H54 (cell line): ENCODE measurements at regions not wholly inside any gene's neighbourhood (a gene's known extent, or its start where the extent isn't known, plus 50 kb on each side); places are given as distances from the start of the nearest gene placed in this dataset.
"Not testable (repeated sequence)": the region's sequence is repeated elsewhere in the genome, so short reads cannot be mapped to it uniquely, and the experiment has no call there.

Experiments used
- DNase-seq: peaks from one replicate; pipeline ENCODE4 v3.0.0; 2011; ENCODE audit warnings: low spot score, mixed read lengths; ENCODE audit not compliant: insufficient read length
- FAIRE-seq: peaks from 3 replicates; lab custom pipeline; 2011; peaks lifted over from hg19 to GRCh38; lab: Jason Lieb, UNC
- POLR2A ChIP-seq: IDR thresholded peaks from 2 replicates; pipeline ENCODE4 v1.6.1; 2011; ENCODE audit warnings: low read depth, mild to moderate bottlenecking, low read length

DNA sequence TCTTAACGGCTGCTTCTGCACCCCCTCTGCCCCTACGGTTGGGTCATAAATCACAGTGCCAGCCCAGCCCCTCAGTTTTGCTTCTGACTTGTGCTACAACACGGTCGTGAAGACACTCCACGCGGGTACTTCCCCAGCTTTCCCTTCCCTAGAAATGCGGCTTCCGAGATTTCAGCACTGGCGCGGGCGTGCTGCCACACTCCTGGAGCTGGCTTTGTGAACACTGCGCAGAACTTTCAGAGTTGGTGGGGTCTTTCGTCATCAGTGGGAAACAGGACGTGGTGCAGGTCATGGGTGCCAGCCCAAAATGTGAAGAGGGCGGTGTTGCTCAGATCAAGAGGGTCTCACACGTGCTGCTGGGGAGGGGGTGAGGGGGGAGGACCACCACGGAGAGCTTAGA is 733.0 kb upstream of the SALL3 start:
- FAIRE-seq (no peak), DNase-seq (no peak)
- TF ChIP-seq POLR2A = no peak

DNA sequence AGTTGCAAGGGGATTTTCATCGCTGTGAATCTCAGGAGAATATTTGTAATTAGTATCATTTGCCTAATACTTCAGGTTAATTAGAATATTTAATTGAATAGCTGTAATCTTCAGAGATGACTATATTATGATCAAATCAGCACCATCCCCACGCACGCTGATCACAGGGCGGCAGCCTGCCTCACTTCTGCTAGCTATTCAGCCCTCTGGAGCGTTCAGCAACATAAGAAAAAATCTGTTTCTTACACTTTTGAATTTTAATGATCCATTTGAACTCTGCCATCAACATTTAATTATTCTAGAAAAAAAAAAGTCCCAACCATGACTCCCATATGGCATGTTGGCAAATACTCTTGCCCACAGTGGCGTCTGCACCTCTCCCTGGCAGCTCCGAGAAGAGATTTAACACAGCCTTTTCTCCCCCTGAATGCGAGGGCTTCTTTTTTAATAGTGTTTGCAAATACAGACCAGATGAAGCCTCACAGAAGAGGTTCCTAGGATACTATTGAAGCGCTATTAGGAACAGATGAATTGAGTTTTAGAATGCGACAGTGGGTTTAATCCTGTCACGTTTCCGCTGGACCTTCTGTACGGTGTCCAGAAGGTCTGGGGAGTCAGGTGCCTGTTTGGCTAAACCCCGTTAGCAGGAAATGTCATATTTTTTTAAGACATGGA is 731.9 kb upstream of the SALL3 start:
- DNase-seq (no peak), FAIRE-seq (no peak)
- no peak for TF ChIP-seq POLR2A

DNA sequence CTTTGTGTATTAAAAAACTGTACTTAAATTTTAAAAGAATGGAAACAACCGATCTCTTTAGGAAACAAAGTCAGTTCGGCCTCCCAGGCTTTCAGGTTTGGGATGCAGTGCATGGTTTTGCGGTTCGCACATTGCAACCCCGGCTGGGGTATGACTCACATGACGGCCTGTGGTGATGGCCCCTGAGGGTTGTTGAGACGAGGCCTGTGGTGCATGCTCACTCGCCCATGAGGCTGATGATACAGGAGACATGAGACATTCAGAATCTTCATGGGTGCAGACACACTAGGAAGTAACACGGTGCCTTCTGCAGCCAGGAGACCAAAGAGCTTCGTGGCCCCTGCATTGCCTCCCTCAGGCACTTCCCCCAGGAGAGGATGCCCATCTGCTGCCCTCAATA is 724.6 kb upstream of the SALL3 start:
- FAIRE-seq = no peak
- DNase-seq = no peak
- no peak for TF ChIP-seq POLR2A

DNA sequence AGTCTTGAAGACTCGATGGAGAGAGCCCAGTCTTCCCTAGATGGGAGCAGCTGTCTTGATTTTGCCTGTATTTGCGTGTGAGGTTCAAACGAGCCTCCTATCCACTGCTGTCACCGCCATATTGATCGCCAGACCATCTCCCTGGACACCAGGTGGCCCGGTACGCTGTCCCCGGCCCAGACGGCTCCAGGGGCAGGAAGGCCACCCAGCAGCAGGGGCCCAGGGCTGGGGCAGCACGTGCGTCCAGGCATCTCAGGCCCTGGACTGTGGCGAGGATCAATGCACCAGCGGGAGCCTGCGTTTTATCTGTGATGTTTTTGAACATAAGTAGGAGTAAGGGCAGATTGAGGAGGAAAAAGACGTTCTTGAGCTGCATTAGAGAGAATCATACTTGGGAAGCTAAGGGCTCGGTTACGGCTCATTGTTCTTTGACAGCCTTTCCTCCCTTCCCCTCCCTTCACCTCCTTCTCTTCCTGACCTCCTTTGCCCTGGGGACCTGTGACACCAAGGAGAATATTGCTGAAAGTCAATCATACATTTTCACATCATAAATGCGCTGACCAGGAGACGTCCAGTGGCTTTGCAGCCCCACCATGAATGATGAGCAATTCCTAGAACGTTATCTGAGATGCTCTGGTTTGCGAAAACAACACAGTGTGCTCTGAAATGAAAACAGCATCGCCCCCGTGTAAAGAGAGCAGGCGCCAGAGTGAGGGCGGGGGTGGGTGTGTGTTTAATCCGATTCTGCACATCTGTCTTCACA is 711.2 kb upstream of the SALL3 start:
- TF ChIP-seq POLR2A = no peak
- FAIRE-seq = no peak
- no peak for DNase-seq

DNA sequence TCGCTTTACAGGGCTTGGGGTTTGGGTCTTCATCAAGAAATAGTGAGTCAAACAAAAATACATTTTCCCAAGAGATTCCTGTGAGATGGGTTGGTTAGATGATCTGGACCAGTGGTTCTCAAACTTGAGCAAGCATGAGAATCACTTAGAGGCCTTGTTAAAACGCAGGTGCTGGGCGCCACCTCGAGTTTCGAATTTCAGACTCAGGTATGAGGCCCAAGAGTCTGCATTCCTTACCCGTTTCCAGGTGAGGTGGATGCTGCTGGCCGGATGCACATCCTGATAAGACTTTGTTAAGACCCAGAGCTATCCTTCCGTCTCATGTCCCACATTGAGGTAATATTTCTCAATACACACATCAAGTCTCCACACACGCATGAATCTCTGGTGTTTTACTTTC is 707.8 kb upstream of the SALL3 start:
- DNase-seq = no peak
- no peak for FAIRE-seq
- TF ChIP-seq POLR2A = no peak

DNA sequence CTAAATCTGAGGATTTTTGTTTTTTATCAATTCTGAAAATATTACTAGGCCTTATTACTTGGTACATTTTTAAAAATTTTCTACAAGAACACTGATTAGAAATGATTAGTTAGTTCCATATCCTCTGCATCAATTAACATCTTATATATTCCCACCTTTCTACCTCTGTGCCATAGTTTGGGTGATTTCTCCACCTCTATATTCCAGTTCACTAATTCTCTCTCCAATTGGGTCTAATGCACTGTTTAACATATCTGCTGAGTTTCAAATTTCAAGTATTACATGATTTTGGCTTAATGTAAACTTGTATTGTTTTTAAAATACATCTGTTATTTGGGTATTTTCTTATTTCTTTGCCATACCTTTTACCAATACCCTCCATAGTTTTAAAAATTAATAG is 705.7 kb upstream of the SALL3 start:
- DNase-seq = no peak
- TF ChIP-seq POLR2A = no peak
- FAIRE-seq = no peak

DNA sequence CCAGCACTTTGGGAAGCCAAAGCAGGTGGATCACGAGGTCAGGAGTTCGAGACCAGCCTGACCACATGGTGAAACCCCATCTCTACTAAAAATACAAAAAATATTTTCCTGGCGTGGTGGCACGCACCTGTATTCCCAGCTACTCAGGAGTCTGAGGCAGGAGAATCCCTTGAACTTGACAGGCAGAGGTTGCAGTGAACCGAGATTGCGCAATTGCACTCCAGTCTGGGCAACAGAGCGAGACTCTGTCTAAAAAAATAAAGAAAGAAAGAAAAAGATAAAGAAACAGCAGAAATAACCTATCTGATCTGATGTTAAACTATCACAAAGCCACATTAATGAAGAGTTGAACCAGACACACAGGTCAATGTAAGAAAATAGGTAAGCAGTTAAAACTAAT is 696.2 kb upstream of the SALL3 start:
- not testable (repeated sequence) for DNase-seq, FAIRE-seq

DNA sequence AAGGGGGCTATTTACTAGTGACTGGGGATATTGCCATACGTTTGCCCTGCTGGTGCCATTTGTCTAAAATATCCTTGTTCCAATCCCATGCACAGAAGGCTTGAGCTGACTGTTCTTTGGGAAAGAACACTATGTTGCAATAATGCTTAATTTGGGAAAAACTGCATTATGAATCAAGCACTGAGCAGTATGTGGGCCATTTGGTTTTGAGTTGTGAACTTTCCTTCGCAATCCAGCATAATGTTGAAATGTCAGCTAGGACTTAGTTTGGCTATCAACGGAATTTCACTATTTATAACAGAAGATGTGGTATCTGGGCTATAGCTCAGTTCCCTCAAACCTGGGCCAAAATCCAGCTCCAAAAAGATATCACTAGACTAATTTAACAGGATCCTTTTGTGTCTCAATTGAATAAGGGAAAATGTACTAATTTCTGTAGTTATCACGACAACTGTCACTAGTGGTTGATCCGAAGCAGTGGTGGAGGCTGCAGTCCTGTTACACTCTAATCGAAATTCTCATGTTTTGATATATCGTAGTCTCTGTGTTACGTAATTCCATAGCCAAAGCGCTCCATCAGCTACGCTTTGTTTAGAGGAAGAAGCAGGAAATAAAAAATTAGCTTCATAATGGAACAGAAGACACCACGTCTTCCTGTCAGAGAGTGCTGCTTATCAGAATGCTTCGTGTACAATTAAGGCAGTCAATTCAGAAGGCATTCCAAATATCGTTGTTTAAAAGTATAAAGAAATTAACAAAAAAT is 686.8 kb upstream of the SALL3 start:
- FAIRE-seq (no peak), DNase-seq (no peak)
- TF ChIP-seq POLR2A = no peak

DNA sequence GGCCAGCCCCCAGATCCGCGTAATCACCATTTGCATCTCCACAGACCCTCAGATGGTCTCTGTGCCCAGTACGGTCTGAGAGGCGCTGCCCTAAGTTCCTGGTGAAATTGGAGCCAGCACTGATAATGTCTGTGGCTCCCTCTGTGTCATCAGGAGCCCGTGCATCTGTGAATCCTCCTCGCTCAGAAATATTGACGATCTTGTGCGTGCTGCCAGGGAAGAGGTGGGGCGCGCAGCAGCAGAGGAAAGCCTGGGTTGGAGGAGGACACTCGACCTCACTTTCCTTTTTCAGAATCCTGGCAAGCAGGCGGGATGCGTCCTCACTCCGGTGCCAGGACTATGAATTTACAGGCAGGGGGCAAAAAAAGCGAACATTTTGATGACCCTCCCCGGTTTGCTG is 686.1 kb upstream of the SALL3 start:
- no peak for DNase-seq
- no peak for FAIRE-seq
- no peak for TF ChIP-seq POLR2A

DNA sequence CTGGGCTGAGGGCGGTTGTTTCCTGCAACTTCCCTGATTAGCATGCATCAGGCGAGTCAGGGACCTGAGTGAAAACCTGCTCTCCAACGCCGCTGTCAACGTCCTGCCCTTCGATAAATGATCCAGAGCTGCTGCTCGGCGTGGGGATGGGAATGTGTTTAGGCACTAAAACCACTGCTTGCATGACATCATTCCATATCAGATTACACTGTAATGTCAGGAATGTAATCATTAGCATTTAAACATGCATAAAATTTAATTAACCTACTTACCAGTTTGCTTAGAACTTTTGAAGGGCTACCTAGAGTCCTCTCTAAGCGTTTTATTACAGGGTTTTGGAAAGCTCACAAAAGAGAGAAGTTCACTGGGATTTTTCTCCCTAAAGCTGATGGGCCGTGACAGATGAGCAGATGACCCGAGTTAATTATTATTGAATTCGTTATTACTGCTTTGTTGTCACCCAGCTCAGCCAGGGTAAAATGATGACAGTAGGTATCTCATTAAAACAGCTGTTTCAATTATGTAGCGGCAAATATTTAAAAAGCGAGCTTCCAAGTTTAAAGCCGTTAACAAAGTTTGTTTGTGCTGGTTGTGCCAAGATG is 685.6 kb upstream of the SALL3 start:
- TF ChIP-seq POLR2A = no peak
- DNase-seq (no peak), FAIRE-seq (no peak)

DNA sequence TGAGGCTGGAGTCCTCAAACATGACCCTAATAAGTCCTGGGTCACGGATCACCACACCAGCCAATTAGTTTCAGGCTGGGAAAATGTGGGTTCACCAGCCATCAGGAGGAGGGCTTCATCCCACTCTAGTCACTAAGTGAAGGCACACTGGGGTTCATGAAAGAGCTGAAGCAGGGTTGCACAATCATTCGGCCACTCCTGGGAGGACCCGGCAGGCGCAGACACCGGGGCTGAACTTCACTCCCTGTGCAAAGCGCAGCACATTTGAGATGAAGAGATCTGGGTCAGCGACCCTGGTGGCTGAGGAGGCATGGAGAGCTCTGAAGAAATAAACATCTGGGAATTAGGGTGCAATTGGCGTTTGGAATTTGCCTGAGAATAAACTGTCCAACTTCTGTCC is 684.4 kb upstream of the SALL3 start:
- no peak for TF ChIP-seq POLR2A
- FAIRE-seq = no peak
- DNase-seq = no peak

DNA sequence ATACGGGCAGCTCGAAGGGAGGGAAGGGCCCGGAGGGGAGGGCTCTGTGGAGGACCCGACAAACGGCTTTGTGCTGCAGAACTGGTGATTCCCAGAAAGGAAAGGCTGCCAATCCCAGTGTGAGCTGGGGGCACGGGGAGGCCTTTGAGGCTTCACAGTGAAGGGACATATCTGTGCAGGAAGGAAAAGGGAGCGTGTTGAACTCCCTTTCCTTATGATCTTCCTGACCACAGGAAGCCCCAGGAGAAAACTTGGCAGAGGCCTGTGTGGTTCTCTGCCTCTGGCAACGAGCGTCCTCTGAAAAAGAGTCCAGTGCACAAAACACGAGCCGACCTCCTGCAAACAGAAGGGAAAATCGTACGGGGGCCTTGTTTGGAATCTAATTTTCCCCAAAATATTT is 683.5 kb upstream of the SALL3 start:
- no peak for FAIRE-seq

DNA sequence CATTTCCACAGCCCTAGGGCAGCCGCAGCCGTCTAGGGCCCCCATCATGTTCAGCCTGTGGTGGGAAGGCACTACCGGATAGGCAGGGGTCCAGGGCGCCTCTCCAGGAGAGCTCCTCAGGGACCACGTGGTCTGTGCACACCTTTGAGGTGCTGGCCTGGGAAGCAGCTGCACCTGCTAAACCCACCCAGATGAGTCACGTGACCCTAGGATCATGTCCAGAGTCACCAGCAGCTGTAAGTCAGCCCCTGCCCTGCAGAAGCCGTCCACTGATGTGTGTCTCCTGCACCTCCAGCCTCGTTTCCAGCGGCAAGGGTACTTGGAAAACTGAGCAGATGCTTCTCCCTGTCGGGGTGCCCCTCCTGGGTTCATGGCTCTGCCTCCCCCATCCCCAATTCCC is 682.6 kb upstream of the SALL3 start:
- no peak for TF ChIP-seq POLR2A
- FAIRE-seq (no peak), DNase-seq (no peak)

More for the DNA sequence above, 683.5 kb upstream of the SALL3 start:
- no peak for DNase-seq
- no peak for TF ChIP-seq POLR2A
